Pancreas (tissue), 10 donors: ENCODE measurements at regions not wholly inside any gene's neighbourhood (a gene's known extent, or its start where the extent isn't known, plus 50 kb on each side); places are given as distances from the start of the nearest gene placed in this dataset.

ENCODE experiments used
- ATAC-seq, 4 donors: fragments of 200-7000 bp; cut with Tn5 transposase; one replicate each; pipeline versions ENCODE4 v1.8.0 to v1.9.1; 2020; ENCODE audit warnings: mild to moderate bottlenecking in 4 of 4, moderate library complexity in 4 of 4
- DNase-seq, 6 donors: peaks; one replicate each; pipeline ENCODE4 v3.0.0-alpha.2; 2020
- FAIRE-seq: peaks from 2 replicates; lab custom pipeline; 2012; peaks lifted over from hg19 to GRCh38; lab: Jason Lieb, UNC
- H3K27ac ChIP-seq, 4 donors: fragments of 200-600 bp; sonication (generic); 1 replicate in 3 of 4; 2 replicates in 1 of 4; pipeline versions ENCODE4 v1.5.0 to v1.8.0; 2020
- H3K27me3 ChIP-seq, 4 donors: fragments of 200-600 bp; one replicate each; pipeline ENCODE4 v1.8.0; 2021
- H3K36me3 ChIP-seq, 3 donors: fragments of 200-600 bp; sonication (generic) in 1 of 3; one replicate each; pipeline versions ENCODE4 v1.5.0 to v1.8.0; 2020 to 2021
- H3K4me1 ChIP-seq, 3 donors: fragments of 200-600 bp; one replicate each; pipeline ENCODE4 v1.8.0; 2021
- H3K4me3 ChIP-seq, 4 donors: fragments of 200-600 bp; sonication (generic) in 2 of 4; one replicate each; pipeline versions ENCODE4 v1.5.0 to v1.8.0; 2020 to 2021
- H3K9me3 ChIP-seq, 4 donors: fragments of 200-600 bp; one replicate each; pipeline ENCODE4 v1.8.0; 2021
- WGBS, 2 donors: extraction: QIAGEN DNeasy Blood & Tissue Kit; methylation state at CpG; one replicate each; pipeline ENCODE4 v1.1.7; 2013; 5-methylcytosine and 5-hydroxymethylcytosine counted together
- intact Hi-C, 3 donors: fragments of 100-400 bp; cut with DNase I; formaldehyde crosslinking; loops; one replicate each; pipeline versions ENCODE4 v1.11.1 to v1.14.2; 2022
- TF ChIP-seq, protein P1 (sequence below), 4 donors: fragments of 200-600 bp; sonication (generic) in 3 of 4; IDR thresholded peaks; one replicate each; pipeline versions ENCODE4 v1.5.0 to v1.8.0; 2021; ENCODE audit warnings: antibody characterized with exemption in 4 of 4
- donor health status: healthy with polysubstance abuse.
- donor health status: DM: no; HTN: no; CAD: no; lungs with moderate emphysema.
- donor health status: DM: no; HTN: no; CAD: no.
- donor health status: control.
- donor health status: control.
- donor health status: Bipolar disorder and iron deficiency.
- donor health status: DM: yes; HTN: yes; CAD: no.
- donor health status: DM: no; HTN: no; CAD: no.
- donor health status: DM: no; HTN: no; CAD: no.
- donor health status: DM: yes; HTN: yes; CAD: no.

DNA sequence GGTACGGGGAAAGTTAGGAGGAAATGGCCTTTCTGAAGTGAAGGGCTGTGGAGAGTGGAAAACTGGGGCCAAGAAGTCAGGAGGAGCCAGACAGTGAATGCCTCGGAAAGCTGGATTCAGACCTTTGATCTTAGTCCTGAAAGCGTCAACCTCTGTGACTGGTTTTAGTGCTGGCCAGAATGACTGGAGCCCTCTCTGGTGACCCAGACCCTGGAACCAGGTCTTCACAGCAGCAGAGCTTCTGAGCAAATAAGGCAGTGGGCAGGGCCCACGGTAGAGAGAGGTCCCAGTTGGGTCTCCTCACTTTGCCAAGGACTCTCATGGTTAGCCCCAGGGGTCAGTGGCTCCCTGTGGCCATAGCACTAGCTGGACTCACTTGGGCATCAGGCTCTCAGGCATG is 157.7 kb upstream of the EEPD1 start:
- intact Hi-C loops, result no loop called here
- WGBS, 2 donors, result 87 to 88% methylated on average over 4 of the region's 4 CpGs
- TF ChIP-seq, protein P1, sequence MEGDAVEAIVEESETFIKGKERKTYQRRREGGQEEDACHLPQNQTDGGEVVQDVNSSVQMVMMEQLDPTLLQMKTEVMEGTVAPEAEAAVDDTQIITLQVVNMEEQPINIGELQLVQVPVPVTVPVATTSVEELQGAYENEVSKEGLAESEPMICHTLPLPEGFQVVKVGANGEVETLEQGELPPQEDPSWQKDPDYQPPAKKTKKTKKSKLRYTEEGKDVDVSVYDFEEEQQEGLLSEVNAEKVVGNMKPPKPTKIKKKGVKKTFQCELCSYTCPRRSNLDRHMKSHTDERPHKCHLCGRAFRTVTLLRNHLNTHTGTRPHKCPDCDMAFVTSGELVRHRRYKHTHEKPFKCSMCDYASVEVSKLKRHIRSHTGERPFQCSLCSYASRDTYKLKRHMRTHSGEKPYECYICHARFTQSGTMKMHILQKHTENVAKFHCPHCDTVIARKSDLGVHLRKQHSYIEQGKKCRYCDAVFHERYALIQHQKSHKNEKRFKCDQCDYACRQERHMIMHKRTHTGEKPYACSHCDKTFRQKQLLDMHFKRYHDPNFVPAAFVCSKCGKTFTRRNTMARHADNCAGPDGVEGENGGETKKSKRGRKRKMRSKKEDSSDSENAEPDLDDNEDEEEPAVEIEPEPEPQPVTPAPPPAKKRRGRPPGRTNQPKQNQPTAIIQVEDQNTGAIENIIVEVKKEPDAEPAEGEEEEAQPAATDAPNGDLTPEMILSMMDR (IDR thresholded peaks at IDR 0.05), result no peak
- DNase-seq (no peak), ATAC-seq (no peak), FAIRE-seq (no peak)
- Histone ChIP-seq H3K27me3 (no peaks in the 10 kb centered on the region), H3K27ac (no peak overlapping the region), H3K36me3 (no peaks in the 10 kb centered on the region), H3K9me3 (no peaks in the 10 kb centered on the region), H3K4me1 (no peaks in the 10 kb centered on the region), H3K4me3 (no peak overlapping the region)

DNA sequence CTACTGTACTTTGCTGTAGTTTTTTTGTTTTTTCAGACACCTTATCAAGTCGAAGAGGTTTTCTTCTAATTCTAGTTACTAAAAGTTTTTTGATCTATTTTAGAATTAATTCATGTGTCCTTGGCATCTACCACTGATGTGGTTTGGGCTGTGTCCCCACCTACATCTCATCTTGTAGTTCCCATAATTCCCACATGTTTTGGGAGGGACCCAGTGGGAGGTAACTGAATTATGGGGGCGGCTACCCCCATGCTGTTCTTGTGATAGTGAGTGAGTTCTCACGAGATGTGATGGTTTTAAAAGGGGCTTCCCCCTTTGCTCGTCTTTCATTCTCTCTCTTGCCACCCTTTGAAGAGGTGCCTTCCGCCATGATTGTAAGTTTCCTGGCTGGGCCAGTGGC is 154.6 kb upstream of the EEPD1 start:
- intact Hi-C loops, result no loop called here

GRCh38 chr7:36001546-36001945 is 151.5 kb upstream of the EEPD1 start:
- DNase-seq, result no peak
- intact Hi-C loops, result no loop called here
- Histone ChIP-seq H3K27ac (no peak overlapping the region), H3K36me3 (no peaks in the 10 kb centered on the region), H3K4me3 (no peak overlapping the region), H3K4me1 (no peaks in the 10 kb centered on the region), H3K27me3 (no peaks in the 10 kb centered on the region), H3K9me3 (no peaks in the 10 kb centered on the region)
- no peak for ATAC-seq
- 94 to 95% methylated on average over 3 of the region's 3 CpGs for WGBS, 2 donors
- TF ChIP-seq, protein P1 (IDR thresholded peaks at IDR 0.05), result no peak
- no peak for FAIRE-seq

More for the DNA sequence above, 154.6 kb upstream of the EEPD1 start:
- Histone ChIP-seq H3K27me3 (no peaks in the 10 kb centered on the region), H3K4me3 (no peak overlapping the region), H3K9me3 (no peaks in the 10 kb centered on the region), H3K36me3 (no peaks in the 10 kb centered on the region), H3K4me1 (no peaks in the 10 kb centered on the region), H3K27ac (no peak overlapping the region)
- DNase-seq (no peak), FAIRE-seq (no peak), ATAC-seq (no peak)
- 84 to 85% methylated on average over 5 of the region's 5 CpGs for WGBS, 2 donors
- TF ChIP-seq, protein P1 (IDR thresholded peaks at IDR 0.05), result no peak

DNA sequence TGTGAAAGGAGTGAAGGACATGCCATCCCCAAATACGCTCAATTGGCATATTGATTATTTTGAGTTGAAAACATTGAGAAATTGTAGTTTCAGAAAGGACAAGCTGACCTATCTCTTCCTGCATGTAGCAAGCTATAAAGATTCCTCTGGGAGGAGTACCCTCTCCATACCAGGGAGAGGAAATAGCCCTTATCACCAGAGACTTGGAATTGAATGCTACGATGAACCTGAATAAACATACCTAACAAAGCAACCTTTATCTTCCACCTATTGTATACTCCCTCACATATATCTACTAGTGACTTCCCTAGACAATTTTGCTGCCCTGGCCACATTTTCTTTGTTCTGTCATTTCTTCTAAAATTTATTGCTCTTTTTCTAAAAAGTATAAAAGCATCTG is 150.2 kb upstream of the EEPD1 start:
- no peaks in the 10 kb centered on the region for H3K27me3 ChIP-seq
- H3K9me3 ChIP-seq, result no peaks in the 10 kb centered on the region
- WGBS, 2 donors, result 63 to 66% methylated on average over 2 of the region's 2 CpGs
- no peak overlapping the region for H3K27ac ChIP-seq
- H3K36me3 ChIP-seq, result no peaks in the 10 kb centered on the region
- intact Hi-C loops, result no loop called here
- FAIRE-seq (no peak), ATAC-seq (no peak), DNase-seq (no peak)
- H3K4me3 ChIP-seq, result no peak overlapping the region
- TF ChIP-seq, protein P1 (IDR thresholded peaks at IDR 0.05), result no peak
- no peaks in the 10 kb centered on the region for H3K4me1 ChIP-seq

DNA sequence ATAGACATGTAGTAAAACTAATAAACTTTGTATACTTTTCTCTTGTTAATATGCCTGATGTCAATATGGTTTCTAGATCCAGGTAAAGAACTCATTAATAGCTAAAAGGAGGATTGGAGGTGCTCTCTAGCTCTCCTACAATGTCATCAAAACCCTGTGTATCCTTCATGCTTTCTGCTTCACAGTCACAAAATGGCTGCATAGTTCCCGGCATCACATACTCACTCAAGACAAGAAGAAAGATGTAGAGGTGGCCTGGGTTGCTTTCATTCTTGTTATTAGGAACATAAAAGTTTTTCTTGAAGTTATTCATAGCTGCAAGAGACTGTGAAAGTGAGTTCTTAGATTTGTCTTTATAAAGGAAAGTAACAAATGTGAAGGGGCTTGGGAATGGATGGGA is 149.7 kb upstream of the EEPD1 start:
- Histone ChIP-seq H3K4me1 (no peaks in the 10 kb centered on the region), H3K27ac (no peak overlapping the region), H3K36me3 (no peaks in the 10 kb centered on the region), H3K9me3 (no peaks in the 10 kb centered on the region), H3K4me3 (no peak overlapping the region), H3K27me3 (no peaks in the 10 kb centered on the region)
- no peak for FAIRE-seq
- intact Hi-C loops, result no loop called here
- 97 to 98% methylated on average over 1 of the region's 1 CpG for WGBS, 2 donors
- TF ChIP-seq, protein P1 (IDR thresholded peaks at IDR 0.05), result no peak
- no peak for DNase-seq
- ATAC-seq, result no peak
